ENCODE measurements at regions not wholly inside any gene's neighbourhood (a gene's known extent, or its start where the extent isn't known, plus 50 kb on each side); places are given as distances from the start of the nearest gene placed in this dataset.

GRCh38 chr12:24595652-24596235, 353.2 kb downstream of the BCAT1 start:
- no peaks in the 10 kb centered on the region for H3K4me1 ChIP-seq (ENCODE audit: insufficient read depth, low read length)
- H3K27ac ChIP-seq (ENCODE audit: low read length): no peak overlapping the region
- ATAC-seq (no peak), DNase-seq (no peak)
- CTCF ChIA-PET: no interaction called here
- H3K4me2 ChIP-seq (ENCODE audit: low read length): no peak overlapping the region
- H3K4me3 ChIP-seq (ENCODE audit: low read length): no peak overlapping the region
- no peaks in the 10 kb centered on the region for H3F3A ChIP-seq (ENCODE audit: low read length, unreplicated experiment)
- POLR2A ChIA-PET (ENCODE audit: unreplicated experiment): no interaction called here
- H3K27me3 ChIP-seq (ENCODE audit: low read length): peaks cover 6% of the 10 kb centered on the region; the same call in 1 of the 2 replicates
- no TSS peak for BruUV-seq (replicated peaks)
- H3K79me2 ChIP-seq (ENCODE audit: low read length): no peaks in the 10 kb centered on the region
- H4K20me1 ChIP-seq (ENCODE audit: low read length): no peaks in the 10 kb centered on the region
- TF ChIP-seq EZH2 (IDR thresholded peaks at IDR 0.05; ENCODE audit: low read length, unreplicated experiment): no peak
- TF ChIP-seq CTCF (conservative IDR thresholded peaks at IDR 0.05; ENCODE audit: low read depth, low read length): peak; percentile 31; the same call in 1 of the 2 replicates
- no peaks in the 10 kb centered on the region for H3K36me3 ChIP-seq (ENCODE audit: low read depth, low read length)
- H2AFZ ChIP-seq (ENCODE audit: low read length): no peak overlapping the region
- no peaks in the 10 kb centered on the region for H3K9me3 ChIP-seq (ENCODE audit: low read length)
- intact Hi-C loops (cut with micrococcal nuclease): loop anchor here (5.0 kb wide), 1 partner anchor 53 kb away; no protein-coding TSS in a partner anchor
- H3K9me2 ChIP-seq (replicated peaks; ENCODE audit: low read length): no peaks in the 10 kb centered on the region
- H3K9ac ChIP-seq (ENCODE audit: low read length): no peak overlapping the region

GRCh38 chr12:24591715-24592440, 357.0 kb downstream of the BCAT1 start:
- Histone ChIP-seq H3K36me3 (ENCODE audit: low read depth, low read length) (no peaks in the 10 kb centered on the region), H3K4me3 (ENCODE audit: low read length) (no peak overlapping the region), H3K9ac (ENCODE audit: low read length) (no peak overlapping the region), H4K20me1 (ENCODE audit: low read length) (no peaks in the 10 kb centered on the region), H3K27me3 (ENCODE audit: low read length) (peaks cover 6% of the 10 kb centered on the region; the same call in 1 of the 2 replicates), H2AFZ (ENCODE audit: low read length) (no peak overlapping the region), H3K9me3 (ENCODE audit: low read length) (no peaks in the 10 kb centered on the region), H3K4me1 (ENCODE audit: insufficient read depth, low read length) (no peaks in the 10 kb centered on the region), H3F3A (ENCODE audit: low read length, unreplicated experiment) (no peaks in the 10 kb centered on the region), H3K79me2 (ENCODE audit: low read length) (no peaks in the 10 kb centered on the region), H3K4me2 (ENCODE audit: low read length) (no peak overlapping the region), H3K27ac (ENCODE audit: low read length) (no peak overlapping the region), H3K9me2 (replicated peaks; ENCODE audit: low read length) (no peaks in the 10 kb centered on the region)
- BruUV-seq (replicated peaks): no TSS peak
- intact Hi-C loops (cut with micrococcal nuclease): no loop called here
- TF ChIP-seq EZH2 (IDR thresholded peaks at IDR 0.05; ENCODE audit: low read length, unreplicated experiment): no peak
- TF ChIP-seq CTCF (conservative IDR thresholded peaks at IDR 0.05; ENCODE audit: low read depth, low read length): no peak
- TF ChIP-seq EZH2phosphoT487 (IDR thresholded peaks at IDR 0.05; ENCODE audit: borderline replicate concordance, low read length): no peak
- CTCF ChIA-PET: no interaction called here
- no peak for ATAC-seq
- DNase-seq: no peak
- POLR2A ChIA-PET (ENCODE audit: unreplicated experiment): no interaction called here

GRCh38 chr12:24591079-24591626, 357.7 kb downstream of the BCAT1 start:
- no peaks in the 10 kb centered on the region for H3K9me2 ChIP-seq (replicated peaks; ENCODE audit: low read length)
- no peaks in the 10 kb centered on the region for H3K79me2 ChIP-seq (ENCODE audit: low read length)
- H3K9ac ChIP-seq (ENCODE audit: low read length): no peak overlapping the region
- TF ChIP-seq CTCF (conservative IDR thresholded peaks at IDR 0.05; ENCODE audit: low read depth, low read length) (no peak), EZH2 (IDR thresholded peaks at IDR 0.05; ENCODE audit: low read length, unreplicated experiment) (no peak), EZH2phosphoT487 (IDR thresholded peaks at IDR 0.05; ENCODE audit: borderline replicate concordance, low read length) (no peak)
- no peak overlapping the region for H3K4me2 ChIP-seq (ENCODE audit: low read length)
- ATAC-seq (no peak), DNase-seq (no peak)
- no peak overlapping the region for H2AFZ ChIP-seq (ENCODE audit: low read length)
- no peak overlapping the region for H3K27ac ChIP-seq (ENCODE audit: low read length)
- no peaks in the 10 kb centered on the region for H3K4me1 ChIP-seq (ENCODE audit: insufficient read depth, low read length)
- no TSS peak for BruUV-seq (replicated peaks)
- H3K27me3 ChIP-seq (ENCODE audit: low read length): peaks cover 6% of the 10 kb centered on the region; the same call in 1 of the 2 replicates
- CTCF ChIA-PET: no interaction called here
- H3K36me3 ChIP-seq (ENCODE audit: low read depth, low read length): no peaks in the 10 kb centered on the region
- intact Hi-C loops (cut with micrococcal nuclease): no loop called here
- no peak overlapping the region for H3K4me3 ChIP-seq (ENCODE audit: low read length)
- H4K20me1 ChIP-seq (ENCODE audit: low read length): no peaks in the 10 kb centered on the region
- no peaks in the 10 kb centered on the region for H3K9me3 ChIP-seq (ENCODE audit: low read length)
- H3F3A ChIP-seq (ENCODE audit: low read length, unreplicated experiment): no peaks in the 10 kb centered on the region
- POLR2A ChIA-PET (ENCODE audit: unreplicated experiment): no interaction called here

All from PC-3 (cell line).